Left lung (tissue), 4 donors: ENCODE measurements at regions not wholly inside any gene's neighbourhood (a gene's known extent, or its start where the extent isn't known, plus 50 kb on each side); places are given as distances from the start of the nearest gene placed in this dataset.

Experiments used
- ATAC-seq: fragments of 200-7000 bp; cut with Tn5 transposase; one replicate; pipeline ENCODE4 v1.9.1; 2020; ENCODE audit warnings: moderate library complexity
- DNase-seq, 4 donors: peaks; one replicate each; pipeline ENCODE4 v3.0.0-alpha.2; 2013 to 2020
- H3K27ac ChIP-seq, 2 donors: fragments of 200-600 bp; sonication (generic) in 1 of 2; one replicate each; pipeline versions ENCODE4 v1.5.0 to v1.8.0; 2020 to 2021
- H3K27me3 ChIP-seq, 2 donors: fragments of 200-600 bp; sonication (generic) in 1 of 2; one replicate each; pipeline versions ENCODE4 v1.5.0 to v1.8.0; 2020 to 2021
- H3K36me3 ChIP-seq, 2 donors: fragments of 200-600 bp; sonication (generic) in 1 of 2; one replicate each; pipeline versions ENCODE4 v1.5.0 to v1.8.0; 2020 to 2021
- H3K4me1 ChIP-seq, 2 donors: fragments of 200-600 bp; one replicate each; pipeline ENCODE4 v1.8.0; 2021
- H3K4me3 ChIP-seq, 2 donors: fragments of 200-600 bp; sonication (generic) in 1 of 2; one replicate each; pipeline versions ENCODE4 v1.5.0 to v1.8.0; 2020 to 2021; ENCODE audit warnings: mild to moderate bottlenecking in 1 of 2
- H3K9me3 ChIP-seq, 2 donors: fragments of 200-600 bp; sonication (generic) in 1 of 2; one replicate each; pipeline versions ENCODE4 v1.5.0 to v1.8.0; 2020 to 2021
- intact Hi-C, 2 donors: fragments of 100-400 bp; cut with DNase I; formaldehyde crosslinking; loops; one replicate each; pipeline versions ENCODE4 v1.11.2 to v1.14.2; 2022
- TF ChIP-seq, protein P1 (sequence below), 2 donors: fragments of 200-600 bp; sonication (generic) in 1 of 2; IDR thresholded peaks; one replicate each; pipeline versions ENCODE4 v1.5.0 to v1.8.0; 2021; ENCODE audit warnings: antibody characterized with exemption in 2 of 2
- donor health status: DM: no; HTN: yes; CAD: no.
- donor health status: DM: no; HTN: no; CAD: no.

- Histone ChIP-seq H3K27ac (no peak overlapping the region), H3K9me3 (no peaks in the 10 kb centered on the region), H3K36me3 (no peaks in the 10 kb centered on the region), H3K4me1 (no peaks in the 10 kb centered on the region), H3K4me3 (no peak overlapping the region), H3K27me3 (no peaks in the 10 kb centered on the region)
- TF ChIP-seq, protein P1, sequence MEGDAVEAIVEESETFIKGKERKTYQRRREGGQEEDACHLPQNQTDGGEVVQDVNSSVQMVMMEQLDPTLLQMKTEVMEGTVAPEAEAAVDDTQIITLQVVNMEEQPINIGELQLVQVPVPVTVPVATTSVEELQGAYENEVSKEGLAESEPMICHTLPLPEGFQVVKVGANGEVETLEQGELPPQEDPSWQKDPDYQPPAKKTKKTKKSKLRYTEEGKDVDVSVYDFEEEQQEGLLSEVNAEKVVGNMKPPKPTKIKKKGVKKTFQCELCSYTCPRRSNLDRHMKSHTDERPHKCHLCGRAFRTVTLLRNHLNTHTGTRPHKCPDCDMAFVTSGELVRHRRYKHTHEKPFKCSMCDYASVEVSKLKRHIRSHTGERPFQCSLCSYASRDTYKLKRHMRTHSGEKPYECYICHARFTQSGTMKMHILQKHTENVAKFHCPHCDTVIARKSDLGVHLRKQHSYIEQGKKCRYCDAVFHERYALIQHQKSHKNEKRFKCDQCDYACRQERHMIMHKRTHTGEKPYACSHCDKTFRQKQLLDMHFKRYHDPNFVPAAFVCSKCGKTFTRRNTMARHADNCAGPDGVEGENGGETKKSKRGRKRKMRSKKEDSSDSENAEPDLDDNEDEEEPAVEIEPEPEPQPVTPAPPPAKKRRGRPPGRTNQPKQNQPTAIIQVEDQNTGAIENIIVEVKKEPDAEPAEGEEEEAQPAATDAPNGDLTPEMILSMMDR (IDR thresholded peaks at IDR 0.05) = no peak
- no peak for ATAC-seq
- DNase-seq = no peak
- intact Hi-C loops = no loop called here
Observed at GRCh38 chr2:41004700-41005099, 552.8 kb upstream of the SLC8A1 start.

DNA sequence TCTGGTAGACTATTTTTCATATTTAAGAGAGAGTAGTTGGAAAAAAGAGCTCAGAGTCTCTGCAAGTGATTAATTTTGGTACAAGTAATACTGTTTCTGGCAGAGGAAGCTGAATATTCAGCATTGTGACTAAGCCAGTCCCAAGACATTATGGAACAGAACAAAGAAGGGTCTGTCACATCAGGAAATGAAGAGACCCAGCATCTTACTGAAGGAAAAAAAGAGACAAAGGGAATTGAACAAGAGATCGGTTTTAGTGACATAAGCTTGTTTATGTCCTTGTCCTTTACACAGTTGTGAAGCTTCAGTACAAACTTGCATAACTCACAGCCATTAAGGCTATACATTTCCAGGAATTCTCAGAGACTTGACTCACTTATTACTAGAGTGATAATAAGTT lies 568.5 kb upstream of the SLC8A1 start:
- intact Hi-C loops = no loop called here
- Histone ChIP-seq H3K4me1 (no peaks in the 10 kb centered on the region), H3K36me3 (no peaks in the 10 kb centered on the region), H3K27ac (no peak overlapping the region), H3K4me3 (no peak overlapping the region), H3K9me3 (no peaks in the 10 kb centered on the region), H3K27me3 (no peaks in the 10 kb centered on the region)
- TF ChIP-seq, protein P1 (IDR thresholded peaks at IDR 0.05) = no peak
- ATAC-seq (no peak), DNase-seq (no peak)

DNA sequence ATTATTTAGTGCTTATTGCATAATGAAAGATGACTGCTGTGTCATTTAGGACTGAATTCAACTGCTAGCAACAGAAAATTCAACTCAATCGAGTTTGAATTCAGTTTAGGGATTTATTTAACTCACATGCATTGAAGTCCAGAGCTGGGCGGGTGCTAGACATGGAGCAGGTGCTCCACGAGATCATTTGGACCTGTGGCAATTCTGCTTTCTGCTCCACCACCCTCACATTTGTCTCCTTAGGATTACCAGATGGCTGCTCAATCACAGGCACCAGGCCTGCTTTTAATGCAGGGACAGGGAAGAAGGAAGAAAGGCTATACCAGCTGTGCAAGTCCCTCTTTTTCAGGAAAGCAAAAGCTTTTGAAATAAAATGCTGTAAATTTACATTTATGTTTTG lies 572.9 kb upstream of the SLC8A1 start:
- no peak overlapping the region for H3K27ac ChIP-seq
- no peak for ATAC-seq
- no peak for DNase-seq
- H3K36me3 ChIP-seq = no peaks in the 10 kb centered on the region
- no peaks in the 10 kb centered on the region for H3K9me3 ChIP-seq
- TF ChIP-seq, protein P1 (IDR thresholded peaks at IDR 0.05) = no peak
- H3K4me1 ChIP-seq = no peaks in the 10 kb centered on the region
- intact Hi-C loops = no loop called here
- H3K27me3 ChIP-seq = no peaks in the 10 kb centered on the region
- no peak overlapping the region for H3K4me3 ChIP-seq

DNA sequence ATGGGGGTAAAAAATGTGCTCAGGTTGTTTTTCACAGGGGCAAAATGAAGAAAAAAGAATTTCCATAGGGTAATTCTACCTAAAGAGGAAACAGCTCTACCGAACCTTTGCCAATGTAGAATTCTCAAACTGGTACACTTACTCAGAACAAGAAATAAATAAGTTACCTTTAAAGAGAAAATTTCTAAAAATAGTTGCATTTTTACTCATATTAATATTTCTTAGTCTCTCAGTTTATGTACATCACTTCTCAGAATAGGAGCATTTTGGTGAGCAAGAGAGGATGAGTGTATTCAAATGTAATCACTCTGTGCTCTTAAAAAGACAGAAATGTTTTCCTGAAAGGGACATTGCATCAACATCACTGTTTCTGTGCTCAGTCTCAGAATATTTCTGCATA lies 574.7 kb upstream of the SLC8A1 start:
- Histone ChIP-seq H3K4me3 (no peak overlapping the region), H3K4me1 (no peaks in the 10 kb centered on the region), H3K27ac (no peak overlapping the region), H3K36me3 (no peaks in the 10 kb centered on the region), H3K9me3 (no peaks in the 10 kb centered on the region), H3K27me3 (no peaks in the 10 kb centered on the region)
- DNase-seq (no peak), ATAC-seq (no peak)
- intact Hi-C loops = no loop called here
- TF ChIP-seq, protein P1 (IDR thresholded peaks at IDR 0.05) = no peak

DNA sequence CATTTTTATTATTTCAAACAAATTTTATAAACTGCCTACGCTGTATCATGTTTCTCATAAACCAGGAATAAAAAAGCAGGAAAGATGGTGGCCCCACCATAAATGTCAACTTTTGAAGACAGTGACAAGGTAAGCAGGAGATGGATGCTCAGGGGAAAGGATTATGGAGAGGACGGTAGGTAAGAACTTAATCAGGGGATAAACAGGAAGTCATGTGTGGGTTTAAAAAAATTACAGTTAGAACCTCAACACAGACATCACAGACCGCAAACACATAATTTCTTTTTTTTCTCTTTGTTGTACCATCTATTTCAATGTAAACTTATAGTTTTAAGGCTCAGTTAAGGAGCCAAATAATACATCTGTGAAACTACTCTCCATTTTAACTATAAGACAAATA lies 575.2 kb upstream of the SLC8A1 start:
- TF ChIP-seq, protein P1 (IDR thresholded peaks at IDR 0.05) = no peak
- H3K27me3 ChIP-seq = no peaks in the 10 kb centered on the region
- H3K4me1 ChIP-seq = no peaks in the 10 kb centered on the region
- DNase-seq (no peak), ATAC-seq (no peak)
- intact Hi-C loops = no loop called here
- no peak overlapping the region for H3K4me3 ChIP-seq
- no peak overlapping the region for H3K27ac ChIP-seq
- H3K9me3 ChIP-seq = no peaks in the 10 kb centered on the region
- no peaks in the 10 kb centered on the region for H3K36me3 ChIP-seq
